IMR-90 (cell line): ENCODE measurements at regions not wholly inside any gene's neighbourhood (a gene's known extent, or its start where the extent isn't known, plus 50 kb on each side); places are given as distances from the start of the nearest gene placed in this dataset.

Experiments used
- ATAC-seq: fragments of 200-7000 bp; cut with Tn5 transposase; 2 replicates; pipeline ENCODE4 v1.9.1; 2020; ENCODE audit warnings: low read depth, mild to moderate bottlenecking, moderate library complexity
- BruUV-seq: library from RNA; stranded (reverse); fragments of 400-500 nt; replicated peaks from 2 replicates; lab custom pipeline; 2021; lab: Mats Ljungman, UMichigan
- CTCF ChIA-PET: fragments of 300-600 bp; formaldehyde crosslinking; extraction: SDS; loops from one replicate; lab custom pipeline; 2021; ENCODE audit warnings: antibody characterized with exemption; lab: Yijun Ruan, JAX
- POLR2A ChIA-PET: fragments of 300-600 bp; sonication (Branson Sonifier 250); formaldehyde crosslinking; loops from one replicate; lab custom pipeline; 2022; ENCODE audit warnings: antibody characterized with exemption; ENCODE audit not compliant: unreplicated experiment; lab: Charles Lee
- DNase-seq: peaks from one replicate; pipeline ENCODE4 v3.0.0; 2013
- H2AFZ ChIP-seq: replicated peaks from 2 replicates; pipeline ENCODE3; 2013; ENCODE audit warnings: low read length, mild to moderate bottlenecking; ENCODE audit not compliant: poor library complexity
- H2AK5ac ChIP-seq: 2 replicates; pipeline ENCODE4 v1.6.1; 2013; ENCODE audit warnings: low read depth, low read length, inconsistent platforms
- H2AK9ac ChIP-seq: replicated peaks from 2 replicates; pipeline ENCODE3; 2013; ENCODE audit warnings: mild to moderate bottlenecking, low read depth, low read length, moderate library complexity; ENCODE audit not compliant: poor library complexity
- H2BK120ac ChIP-seq: 2 replicates; pipeline ENCODE4 v1.6.1; 2013; ENCODE audit warnings: low read depth, low read length, inconsistent platforms
- H2BK15ac ChIP-seq: 3 replicates; pipeline ENCODE4 v1.6.1; 2013; ENCODE audit warnings: low read depth, low read length, inconsistent platforms
- H2BK20ac ChIP-seq: 2 replicates; pipeline ENCODE4 v1.6.1; 2013; ENCODE audit warnings: low read depth, mild to moderate bottlenecking, inconsistent platforms, low read length, moderate library complexity
- H2BK5ac ChIP-seq: 2 replicates; pipeline ENCODE4 v1.6.1; 2013; ENCODE audit warnings: mild to moderate bottlenecking, low read depth, low read length, inconsistent platforms; ENCODE audit not compliant: poor library complexity, severe bottlenecking
- H3K14ac ChIP-seq: replicated peaks from 2 replicates; pipeline ENCODE4 v1.6.1; 2013; ENCODE audit warnings: low read depth, low read length, inconsistent platforms
- H3K18ac ChIP-seq: 2 replicates; pipeline ENCODE4 v1.6.1; 2013; ENCODE audit warnings: low read depth, low read length, control low read depth
- H3K23ac ChIP-seq: 2 replicates; pipeline ENCODE4 v1.6.1; 2013; ENCODE audit warnings: low read depth, low read length, inconsistent platforms
- H3K27ac ChIP-seq: 2 replicates; pipeline ENCODE4 v1.5.1; 2013; ENCODE audit warnings: mild to moderate bottlenecking, control low read depth, low read length; ENCODE audit not compliant: insufficient read depth
- H3K27me3 ChIP-seq: 2 replicates; pipeline ENCODE4 v1.6.1; 2013; ENCODE audit warnings: low read length; ENCODE audit not compliant: control insufficient read depth, insufficient read depth
- H3K36me3 ChIP-seq: 2 replicates; pipeline ENCODE4 v1.6.1; 2013; ENCODE audit warnings: low read length, mixed read lengths; ENCODE audit not compliant: control insufficient read depth, insufficient read depth
- H3K4ac ChIP-seq: 2 replicates; pipeline ENCODE4 v1.6.1; 2013; ENCODE audit warnings: low read depth, low read length, inconsistent platforms
- H3K4me1 ChIP-seq: 2 replicates; pipeline ENCODE4 v1.6.1; 2013; ENCODE audit warnings: low read length, mixed read lengths; ENCODE audit not compliant: control insufficient read depth, insufficient read depth
- H3K4me2 ChIP-seq: 2 replicates; pipeline ENCODE4 v1.6.1; 2013; ENCODE audit warnings: low read depth, mild to moderate bottlenecking, control low read depth, low read length, moderate library complexity
- H3K4me3 ChIP-seq: 2 replicates; pipeline ENCODE4 v1.5.1; 2013; ENCODE audit warnings: low read depth, mild to moderate bottlenecking, control low read depth, low read length, moderate library complexity; ENCODE audit not compliant: insufficient read depth
- H3K56ac ChIP-seq: 2 replicates; pipeline ENCODE4 v1.6.1; 2013; ENCODE audit warnings: low read length, inconsistent platforms; ENCODE audit not compliant: insufficient read depth; ENCODE audit errors: extremely low read depth
- H3K79me1 ChIP-seq, 2 experiments: 2 replicates each; pipeline ENCODE4 v1.6.1; 2013; ENCODE audit warnings: low read length in 2 of 2, inconsistent platforms in 1 of 2, low read depth in 1 of 2
- H3K9ac ChIP-seq: 2 replicates; pipeline ENCODE4 v1.6.1; 2013; ENCODE audit warnings: low read depth, low read length, control low read depth
- H3K9me1 ChIP-seq: 2 replicates; pipeline ENCODE4 v1.6.1; 2013; ENCODE audit warnings: low read length, inconsistent platforms; ENCODE audit not compliant: insufficient read depth
- H3K9me3 ChIP-seq: 2 replicates; pipeline ENCODE4 v1.6.1; 2013; ENCODE audit warnings: low read length; ENCODE audit not compliant: control insufficient read depth, insufficient read depth
- H4K20me1 ChIP-seq: 2 replicates; pipeline ENCODE4 v1.6.1; 2013; ENCODE audit warnings: low read length, inconsistent platforms; ENCODE audit not compliant: insufficient read depth
- H4K5ac ChIP-seq: 2 replicates; pipeline ENCODE4 v1.6.1; 2013; ENCODE audit warnings: mild to moderate bottlenecking, low read depth, low read length, control low read depth
- H4K8ac ChIP-seq, 2 experiments: 2 replicates each; pipeline ENCODE4 v1.6.1; 2013; ENCODE audit warnings: low read depth in 2 of 2, low read length in 2 of 2, control low read depth in 1 of 2, inconsistent platforms in 1 of 2
- H4K91ac ChIP-seq: 2 replicates; pipeline ENCODE4 v1.6.1; 2013; ENCODE audit warnings: low read depth, low read length, inconsistent platforms; ENCODE audit not compliant: insufficient read depth
- BHLHE40 ChIP-seq: fragments of 150-350 bp; IDR thresholded peaks from 2 replicates; pipeline ENCODE4 v1.6.1; 2016; ENCODE audit warnings: mild to moderate bottlenecking, low read depth, low read length
- CEBPB ChIP-seq: IDR thresholded peaks from 2 replicates; pipeline ENCODE4 v1.6.1; 2012; ENCODE audit warnings: low read depth, low read length, improper control_type of control experiment
- CHD1 ChIP-seq: IDR thresholded peaks from 2 replicates; pipeline ENCODE4 v1.6.1; 2012; ENCODE audit warnings: low read depth, low read length, improper control_type of control experiment
- CTCF ChIP-seq: conservative IDR thresholded peaks from 2 replicates; pipeline ENCODE4 v1.5.1; 2012; ENCODE audit warnings: mild to moderate bottlenecking, low read depth, low read length, improper control_type of control experiment
- ELK1 ChIP-seq: fragments of 150-350 bp; IDR thresholded peaks from 2 replicates; pipeline ENCODE4 v1.6.1; 2016; ENCODE audit warnings: low read depth, mild to moderate bottlenecking, low read length, moderate library complexity, borderline replicate concordance
- FOS ChIP-seq: fragments of 150-350 bp; IDR thresholded peaks from 2 replicates; pipeline ENCODE4 v1.6.1; 2016; ENCODE audit warnings: low read depth, low read length
- MAZ ChIP-seq: IDR thresholded peaks from 2 replicates; pipeline ENCODE4 v1.6.1; 2012; ENCODE audit warnings: low read depth, mild to moderate bottlenecking, low read length, improper control_type of control experiment, moderate library complexity, borderline replicate concordance
- NFE2L2 ChIP-seq: fragments of 150-350 bp; IDR thresholded peaks from 2 replicates; pipeline ENCODE4 v1.6.1; 2016; ENCODE audit warnings: low read depth, mild to moderate bottlenecking, low read length
- POLR2A ChIP-seq: IDR thresholded peaks from 2 replicates; pipeline ENCODE4 v1.6.1; 2012; ENCODE audit warnings: mild to moderate bottlenecking, low read depth, low read length
- RAD21 ChIP-seq: IDR thresholded peaks from 2 replicates; pipeline ENCODE4 v1.6.1; 2012; ENCODE audit warnings: low read length, improper control_type of control experiment
- RFX5 ChIP-seq: IDR thresholded peaks from 2 replicates; pipeline ENCODE4 v1.8.0; 2012; ENCODE audit warnings: low read depth, mild to moderate bottlenecking, low read length, moderate library complexity
- SMC3 ChIP-seq: fragments of 150-350 bp; IDR thresholded peaks from 2 replicates; pipeline ENCODE4 v1.6.1; 2016; ENCODE audit warnings: low read depth, mild to moderate bottlenecking, antibody characterized with exemption, low read length, moderate library complexity
- USF2 ChIP-seq: fragments of 150-350 bp; IDR thresholded peaks from 2 replicates; pipeline ENCODE4 v1.6.1; 2017; ENCODE audit warnings: mild to moderate bottlenecking, antibody characterized with exemption, low read length, low read depth
- WGBS, 2 experiments: methylation state at CpG; one replicate each; pipeline versions ENCODE4 v1.1.5 to v1.1.7; 2013; ENCODE audit warnings: missing lambda C conversion rate in 2 of 2; ENCODE audit not compliant: insufficient read length in 1 of 2; ENCODE audit errors: extremely low coverage in 2 of 2; 5-methylcytosine and 5-hydroxymethylcytosine counted together
- dilution Hi-C: fragments of 300-500 bp; cut with HindIII; formaldehyde crosslinking; loops from one replicate; pipeline ENCODE4 v1.14.3; 2018; ENCODE audit warnings: low sequenced_read_pairs; ENCODE audit not compliant: unreplicated experiment
- in situ Hi-C: fragments of 300-500 bp; cut with MboI; formaldehyde crosslinking; loops from 3 replicates; pipeline ENCODE4 v1.14.3; 2019; ENCODE audit warnings: low sequenced_read_pairs, inconsistent platforms, mixed read lengths
- intact Hi-C: fragments of 100-400 bp; cut with micrococcal nuclease; formaldehyde crosslinking; loops from 2 replicates; pipeline ENCODE4 v1.10.0; 2022

GRCh38 chr4:28313729-28314713 lies 1453.4 kb downstream of the STIM2 start (continued):
- no peak for TF ChIP-seq FOS

- ChIA-PET POLR2A (no interaction called here), CTCF (no interaction called here)
- H3K9ac ChIP-seq = no peak overlapping the region
- no peaks in the 10 kb centered on the region for H4K20me1 ChIP-seq
- no TSS peak for BruUV-seq
- H3K23ac ChIP-seq = no peak overlapping the region
- no peak for ATAC-seq
- H2AK9ac ChIP-seq = no peak overlapping the region
- H3K14ac ChIP-seq = no peak overlapping the region
- no peaks in the 10 kb centered on the region for H3K4me1 ChIP-seq
- H3K4ac ChIP-seq = no peak overlapping the region
- H3K56ac ChIP-seq = no peak overlapping the region
- no peak overlapping the region for H2BK15ac ChIP-seq
- WGBS, 2 experiments = no CpG with 5 or more reads among the region's 2 CpGs
- no peak overlapping the region for H3K18ac ChIP-seq
- no peak overlapping the region for H2BK120ac ChIP-seq
- H4K8ac ChIP-seq = no peak overlapping the region
- intact Hi-C loops = no loop called here
- no peak overlapping the region for H3K27ac ChIP-seq
- no peak for DNase-seq
- H2BK5ac ChIP-seq = no peak overlapping the region
- no peak overlapping the region for H3K4me3 ChIP-seq
- no peaks in the 10 kb centered on the region for H3K36me3 ChIP-seq
- H3K4me2 ChIP-seq = no peak overlapping the region
- H4K5ac ChIP-seq = no peak overlapping the region
- H2AFZ ChIP-seq = no peak overlapping the region
- no peaks in the 10 kb centered on the region for H3K9me1 ChIP-seq
- H2AK5ac ChIP-seq = no peak overlapping the region
- H4K91ac ChIP-seq = no peak overlapping the region
- dilution Hi-C loops = no loop called here
- no peak overlapping the region for H2BK20ac ChIP-seq
- H3K27me3 ChIP-seq = no peaks in the 10 kb centered on the region
- in situ Hi-C loops = no loop called here
- no peaks in the 10 kb centered on the region for H3K9me3 ChIP-seq
- no peaks in the 10 kb centered on the region for H3K79me1 ChIP-seq
- TF ChIP-seq NFE2L2 (no peak), RAD21 (no peak), CEBPB (no peak), SMC3 (no peak), ELK1 (no peak), MAZ (no peak), RFX5 (no peak), CHD1 (no peak), BHLHE40 (no peak), USF2 (no peak), CTCF (no peak), POLR2A (no peak)
Measured at GRCh38 chr4:28317221-28317620, 1456.6 kb downstream of the STIM2 start.
